Fibroblast of skin of back (primary cell): ENCODE measurements at regions not wholly inside any gene's neighbourhood (a gene's known extent, or its start where the extent isn't known, plus 50 kb on each side); places are given as distances from the start of the nearest gene placed in this dataset.
"Not testable (repeated sequence)": the region's sequence is repeated elsewhere in the genome, so short reads cannot be mapped to it uniquely, and the experiment has no call there.

Source experiments
- DNase-seq: peaks from one replicate; pipeline ENCODE4 v3.0.0-alpha.2; 2013

DNA sequence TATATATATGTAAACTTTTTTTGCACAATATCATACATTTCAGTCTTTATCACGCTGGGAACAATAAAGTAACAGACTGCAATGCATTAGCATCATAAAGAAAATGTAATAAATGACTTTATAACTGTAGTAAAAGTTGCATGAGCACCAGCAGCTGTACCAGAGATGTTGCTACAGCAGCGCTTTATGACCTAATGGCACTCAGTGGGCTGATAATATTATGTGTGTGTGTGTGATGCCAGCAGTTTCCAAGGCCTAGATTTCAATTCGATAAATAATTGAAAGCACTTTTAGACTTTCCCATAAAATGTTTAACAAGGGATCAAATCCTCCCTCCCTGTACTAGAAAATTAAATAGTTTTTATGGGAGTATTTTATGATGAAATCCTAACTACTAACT is 367.6 kb upstream of the AGA start:
- DNase-seq, result no peak

DNA sequence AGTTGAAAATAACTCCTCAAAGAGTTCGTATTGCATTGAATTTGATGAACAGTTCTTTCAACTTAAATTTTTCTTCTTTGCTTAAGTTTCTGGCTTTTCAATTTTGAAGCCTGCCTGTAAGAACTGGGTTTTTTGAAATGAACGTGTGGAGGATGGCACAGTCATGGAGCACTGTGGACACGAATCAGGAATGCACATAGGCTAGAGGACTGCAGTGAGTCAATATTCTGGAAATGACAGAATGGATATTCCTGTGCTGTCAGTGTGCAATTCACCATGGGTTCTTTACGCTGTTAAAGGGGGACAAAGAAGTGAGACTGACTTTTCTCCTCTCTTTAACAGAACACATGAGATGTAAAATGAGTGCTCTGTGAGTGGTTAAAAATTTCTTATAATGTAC is 368.0 kb upstream of the AGA start:
- no peak for DNase-seq

DNA sequence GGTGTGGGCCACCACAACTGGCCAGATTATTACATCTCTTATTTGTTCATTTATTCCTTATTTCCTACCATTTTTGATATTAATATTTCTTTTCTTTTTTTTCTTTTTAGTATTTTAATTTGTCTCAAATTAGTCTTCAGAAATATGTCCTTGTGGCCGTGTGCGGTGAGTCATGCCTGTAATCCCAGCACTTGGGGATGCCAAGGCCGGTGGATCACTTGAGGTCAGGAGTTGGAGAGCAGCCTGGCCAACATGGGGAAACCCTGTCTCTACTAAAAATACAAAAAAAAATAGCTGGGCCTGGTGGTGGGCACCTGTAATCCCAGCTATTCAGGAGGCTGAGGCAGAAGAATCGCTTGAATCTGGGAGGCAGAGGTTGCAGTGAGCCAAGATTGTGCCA is 376.2 kb upstream of the AGA start:
- not testable (repeated sequence) for DNase-seq

DNA sequence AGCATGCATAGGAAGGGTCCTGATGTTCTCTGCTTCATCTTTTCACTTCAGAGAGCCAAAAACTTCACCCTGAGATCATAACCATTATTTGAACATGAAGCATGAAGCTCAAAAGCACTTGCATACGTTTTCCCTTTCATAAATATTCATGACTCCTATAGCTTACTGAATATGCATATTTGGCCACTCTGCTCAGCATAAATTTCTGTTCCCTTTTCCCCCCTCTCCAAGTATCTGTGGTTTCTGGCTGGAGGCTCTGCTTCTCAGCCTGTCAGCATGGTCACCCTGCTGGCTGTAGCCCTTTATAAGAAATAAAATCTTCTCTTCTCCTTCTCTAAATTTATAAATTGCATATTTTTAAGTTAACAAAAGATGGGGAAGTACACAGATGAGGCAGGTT is 384.7 kb upstream of the AGA start:
- no peak for DNase-seq

DNA sequence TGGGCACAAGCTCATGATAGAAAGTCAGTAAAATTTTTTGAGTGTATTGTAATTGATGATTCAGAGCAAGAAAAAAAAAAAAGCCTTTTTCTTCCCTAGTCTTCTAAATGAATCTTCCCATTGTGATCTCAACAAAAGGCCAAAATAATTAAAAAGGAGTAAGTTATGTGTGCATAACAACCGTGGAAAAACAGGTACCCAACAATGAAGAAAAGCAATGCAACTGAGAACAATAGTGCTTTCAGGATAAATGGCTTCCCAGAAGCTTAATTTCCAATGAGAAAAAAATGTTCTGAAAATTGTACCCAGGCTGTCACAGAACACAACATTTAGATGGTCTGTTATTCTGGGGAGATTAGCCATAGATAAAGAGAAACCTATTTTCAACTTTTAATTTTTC is 399.0 kb upstream of the AGA start:
- no peak for DNase-seq

DNA sequence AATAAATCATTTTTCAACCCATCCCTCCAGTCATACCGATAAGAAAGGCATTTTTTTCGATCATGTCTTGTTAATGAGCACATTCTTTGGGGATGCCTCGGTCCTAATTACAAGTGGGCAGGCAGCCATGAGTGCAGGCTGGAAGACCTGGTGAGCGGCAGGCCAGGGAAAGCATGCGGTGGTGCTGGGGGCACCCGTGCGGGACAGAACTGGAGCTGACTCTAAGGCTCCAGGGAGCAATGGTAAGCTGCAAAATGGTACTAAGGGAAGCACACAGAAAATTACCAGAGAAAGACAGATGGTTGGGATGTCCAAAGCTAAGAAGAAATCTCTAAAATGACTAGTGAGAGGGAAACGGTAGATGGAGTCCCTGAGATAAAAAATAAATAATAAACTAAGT is 411.0 kb upstream of the AGA start:
- no peak for DNase-seq

DNA sequence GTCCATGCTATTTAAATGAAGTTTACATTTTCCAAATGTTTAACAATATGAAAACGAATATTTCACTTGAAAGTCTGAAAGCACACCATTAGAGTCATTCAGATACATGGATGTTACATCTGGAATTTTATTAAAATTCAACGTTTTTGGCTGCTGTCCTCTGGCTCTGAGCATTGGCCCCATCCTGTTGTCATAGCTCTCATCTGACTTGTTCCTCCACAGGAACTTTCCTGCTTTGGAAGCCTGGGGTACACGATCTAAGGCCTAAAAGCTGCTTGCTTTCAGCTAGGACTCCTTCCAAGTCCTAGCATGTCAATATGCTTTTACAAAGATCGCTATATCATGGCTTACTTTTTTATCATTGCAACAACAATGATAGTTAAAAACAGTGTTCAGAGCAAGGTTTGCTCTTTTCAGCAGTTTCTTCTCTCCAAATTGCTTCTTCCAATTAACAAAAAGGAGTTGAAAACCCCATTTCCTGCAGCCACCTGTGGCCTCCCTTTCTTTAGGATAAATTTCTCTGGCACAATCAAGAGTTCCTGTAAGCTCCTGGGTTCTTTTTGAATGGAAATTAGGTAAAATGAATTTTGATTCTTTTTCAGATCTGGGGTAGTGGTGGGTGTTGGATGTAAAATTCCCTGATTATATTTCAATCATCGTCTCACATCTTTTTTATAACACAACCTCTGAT is 413.4 kb upstream of the AGA start:
- DNase-seq, result no peak

DNA sequence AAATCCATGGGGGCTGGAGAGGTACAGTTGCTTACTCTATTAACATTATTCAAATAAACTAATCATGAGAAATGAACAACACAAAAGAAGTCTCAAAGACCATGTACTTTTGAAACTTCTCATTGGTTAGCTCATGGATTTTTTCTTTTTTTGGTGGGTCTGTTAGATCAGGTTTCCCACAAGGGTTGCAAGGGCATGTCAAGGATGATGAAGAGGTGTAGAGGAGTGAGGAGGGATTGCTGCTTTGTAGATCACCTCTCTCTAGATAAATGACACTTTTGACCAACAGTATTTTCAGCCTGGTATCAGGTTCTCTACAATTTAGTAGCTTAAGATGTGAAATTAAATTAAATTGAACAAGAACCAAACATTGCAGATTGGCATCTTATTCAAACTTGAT is 417.9 kb upstream of the AGA start:
- DNase-seq, result no peak

DNA sequence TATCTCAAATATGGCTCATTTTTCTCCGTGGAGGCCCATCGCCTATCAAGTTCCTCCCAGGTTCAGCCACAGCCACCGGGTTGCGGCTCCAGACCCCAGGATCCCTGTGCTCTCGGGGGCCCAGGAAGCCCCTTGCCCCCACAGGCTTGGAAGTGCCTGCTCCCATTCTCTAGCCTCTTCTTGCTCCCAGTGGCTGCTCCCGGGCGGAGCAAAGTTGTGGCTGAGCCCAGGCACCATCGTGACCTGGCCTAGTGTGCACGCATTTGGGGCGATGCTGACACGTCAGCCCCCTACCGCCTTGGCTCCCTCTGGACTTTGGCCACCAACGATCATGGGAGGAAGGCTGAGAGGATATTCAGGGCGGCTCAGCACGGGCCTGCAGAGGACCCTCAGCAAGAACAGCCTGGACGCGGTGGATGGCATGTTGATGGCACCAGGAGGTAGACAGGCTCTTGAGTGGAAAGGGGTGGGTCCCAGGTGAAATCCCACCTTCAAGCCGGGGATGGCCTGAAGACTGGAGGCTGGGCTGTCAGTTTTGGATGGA is 419.4 kb upstream of the AGA start:
- no peak for DNase-seq

DNA sequence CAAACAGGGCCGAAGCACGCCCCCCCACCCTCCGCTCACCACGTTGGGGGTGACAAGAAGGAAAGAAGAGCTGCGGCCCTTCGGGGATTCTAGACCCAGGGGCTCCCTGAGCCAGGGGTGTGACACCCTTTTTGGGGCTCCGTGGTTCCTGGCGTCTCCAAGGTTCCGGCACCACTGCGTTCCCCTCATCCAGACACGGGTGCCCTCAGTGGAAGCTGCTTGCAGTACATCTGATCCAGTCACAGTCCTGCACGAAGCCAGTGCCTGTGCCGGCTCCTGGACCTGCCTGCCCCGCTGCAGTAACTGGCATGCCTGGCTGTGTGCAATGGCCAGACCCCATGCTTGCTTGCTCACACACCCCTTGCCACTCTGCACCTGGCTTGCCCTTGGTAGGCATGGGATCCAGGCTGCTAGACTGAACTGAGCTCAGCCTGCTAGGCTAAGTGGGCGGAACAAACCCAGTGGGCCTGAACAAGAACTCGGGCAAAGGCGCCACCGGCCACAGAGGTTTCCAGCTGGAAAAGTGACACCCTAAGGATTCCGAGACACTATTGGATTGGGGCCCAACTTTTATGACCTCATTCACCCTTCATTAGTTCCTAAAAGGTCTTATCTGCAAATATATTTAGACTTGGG is 420.4 kb upstream of the AGA start:
- DNase-seq, result no peak

DNA sequence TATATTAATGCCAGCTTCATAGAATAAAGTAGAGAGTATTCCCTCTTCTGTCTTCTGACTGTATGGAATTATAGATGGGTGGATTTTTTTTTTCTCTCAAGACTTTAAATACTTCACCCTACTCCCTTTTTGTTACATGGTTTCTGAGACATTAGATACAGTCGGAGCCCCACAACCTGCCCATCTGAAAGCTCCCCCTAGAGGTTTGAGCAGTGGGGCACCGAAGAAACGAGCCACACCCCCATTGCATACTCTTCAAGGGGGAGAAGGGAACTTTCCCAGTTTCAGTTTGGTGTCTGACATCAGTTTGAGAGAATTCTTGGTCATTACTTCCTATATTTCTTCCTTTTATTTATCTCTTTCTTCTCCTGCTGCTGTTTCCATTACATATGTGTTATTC is 437.6 kb upstream of the AGA start:
- no peak for DNase-seq

DNA sequence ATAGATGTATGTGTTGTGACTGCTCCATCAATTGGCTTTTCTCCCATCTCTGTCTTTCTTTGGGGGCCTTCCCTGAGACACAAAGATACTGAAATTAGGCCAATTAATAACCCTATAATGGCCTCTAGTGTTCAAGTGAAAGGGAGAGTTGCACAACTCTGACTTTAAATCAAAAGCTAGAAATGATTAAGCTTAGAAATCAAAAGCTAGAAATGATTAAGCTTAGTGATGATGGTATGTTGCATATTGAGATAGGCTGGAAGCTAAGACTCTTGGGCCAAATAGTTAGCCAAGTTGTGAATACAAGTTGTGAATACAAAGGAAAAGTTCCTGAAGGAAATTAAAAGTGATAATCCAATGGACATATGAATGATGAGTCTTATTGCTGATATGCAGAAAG is 452.9 kb upstream of the AGA start:
- DNase-seq, result no peak

DNA sequence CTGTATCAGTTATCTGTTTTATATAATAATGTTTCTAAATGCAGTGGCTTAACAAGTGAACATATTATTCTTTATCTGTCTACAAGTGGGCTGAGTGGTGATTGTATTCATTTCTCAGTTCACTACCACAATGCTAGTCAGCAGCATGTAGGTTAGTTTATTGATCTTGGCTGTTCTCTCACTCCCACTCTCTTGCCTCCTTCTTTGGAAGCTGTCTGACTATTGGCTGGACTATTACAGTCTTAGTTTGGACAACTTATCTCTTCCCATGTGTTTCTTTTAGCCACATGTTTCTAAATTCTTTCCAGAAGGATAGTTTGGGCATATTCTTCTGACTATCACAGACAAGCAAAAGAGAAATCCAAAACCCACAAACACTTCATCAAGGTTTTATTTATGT is 459.5 kb upstream of the AGA start:
- DNase-seq, result no peak

DNA sequence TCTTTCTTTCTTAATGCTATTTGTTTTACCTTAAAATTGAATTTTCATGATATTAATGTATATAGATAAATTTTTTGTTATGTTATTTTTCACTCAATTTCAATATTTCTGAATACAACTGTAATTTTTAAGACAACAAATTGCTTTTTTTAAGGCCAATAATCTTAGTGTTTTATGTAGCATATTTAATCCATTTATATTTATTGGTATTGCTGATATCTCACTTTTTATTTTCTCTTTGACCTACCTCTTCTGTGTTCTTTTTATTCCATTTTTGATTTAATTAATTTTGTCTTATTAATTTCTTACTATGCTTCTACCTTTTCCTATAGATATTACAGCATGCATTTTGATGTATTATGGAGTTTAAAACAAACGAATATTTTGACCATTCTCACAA is 460.1 kb upstream of the AGA start:
- DNase-seq, result no peak

DNA sequence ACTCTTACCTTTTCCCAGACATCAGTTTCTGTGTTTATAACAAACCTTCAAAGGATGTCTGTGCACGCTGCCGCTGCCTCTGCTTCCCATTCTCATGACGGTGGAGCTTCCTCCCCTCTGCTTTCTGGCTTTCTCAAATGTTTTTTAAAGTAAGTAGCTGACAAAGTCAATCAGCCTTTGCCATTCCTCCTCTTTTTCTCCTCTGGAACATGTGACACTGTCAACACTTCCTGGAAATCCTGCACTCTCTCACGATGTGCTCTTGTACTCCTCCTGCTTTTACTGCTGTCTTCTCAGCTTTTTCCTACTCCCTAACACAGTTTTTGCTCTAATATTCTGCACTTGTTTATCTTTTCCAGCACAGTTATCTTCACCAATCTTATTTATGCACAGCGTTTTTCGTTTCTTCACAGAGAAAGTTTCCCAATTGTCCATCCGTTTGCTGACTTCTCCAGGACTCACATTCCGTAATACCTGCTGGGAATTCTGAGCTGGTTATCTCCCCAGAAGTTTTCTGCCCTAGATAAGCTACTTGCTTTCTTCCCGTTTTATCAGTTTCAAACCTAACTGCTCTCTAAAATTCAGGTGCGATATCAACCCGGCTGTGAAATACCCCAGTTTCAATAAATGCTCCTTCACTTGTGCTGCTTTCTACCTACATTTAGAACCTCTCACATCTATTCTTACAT is 465.6 kb upstream of the AGA start:
- DNase-seq, result no peak

DNA sequence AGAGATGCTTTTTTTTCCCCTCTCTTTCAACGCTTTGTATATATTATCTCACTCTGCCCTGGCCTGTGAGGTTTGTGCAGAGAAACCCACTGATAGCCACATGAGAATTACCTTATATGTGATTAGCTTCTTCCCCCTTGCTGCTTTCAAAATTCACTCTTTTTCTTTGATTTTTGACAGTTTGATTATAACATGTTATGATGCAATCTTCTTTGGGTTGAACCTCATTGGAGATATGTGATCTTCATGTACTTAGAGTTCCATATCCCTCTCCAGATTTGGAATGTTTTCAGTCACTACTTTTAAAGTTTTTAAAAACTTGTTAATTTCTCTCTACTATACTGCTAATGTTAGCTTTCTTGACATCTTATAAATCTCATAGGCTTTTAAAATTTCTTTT is 479.5 kb upstream of the AGA start:
- DNase-seq, result no peak

DNA sequence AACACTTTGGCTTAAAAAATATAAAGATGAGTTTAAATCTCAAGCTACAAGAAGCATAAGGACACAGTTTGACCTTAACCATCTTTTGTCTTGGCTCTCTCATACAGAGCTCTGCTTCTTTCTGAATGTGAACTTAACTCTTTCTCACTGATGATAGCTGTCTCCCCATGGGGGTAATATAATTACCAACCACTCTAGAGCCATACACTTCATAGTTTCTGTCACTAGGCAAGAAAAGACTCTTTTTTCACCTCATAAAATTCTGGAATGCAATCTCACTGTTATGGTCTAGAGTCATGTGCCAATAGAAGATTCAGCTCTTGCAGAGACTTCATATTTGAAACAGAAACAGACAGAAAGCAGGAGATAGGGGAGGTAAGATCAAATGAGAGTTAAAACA is 481.7 kb upstream of the AGA start:
- DNase-seq, result no peak

DNA sequence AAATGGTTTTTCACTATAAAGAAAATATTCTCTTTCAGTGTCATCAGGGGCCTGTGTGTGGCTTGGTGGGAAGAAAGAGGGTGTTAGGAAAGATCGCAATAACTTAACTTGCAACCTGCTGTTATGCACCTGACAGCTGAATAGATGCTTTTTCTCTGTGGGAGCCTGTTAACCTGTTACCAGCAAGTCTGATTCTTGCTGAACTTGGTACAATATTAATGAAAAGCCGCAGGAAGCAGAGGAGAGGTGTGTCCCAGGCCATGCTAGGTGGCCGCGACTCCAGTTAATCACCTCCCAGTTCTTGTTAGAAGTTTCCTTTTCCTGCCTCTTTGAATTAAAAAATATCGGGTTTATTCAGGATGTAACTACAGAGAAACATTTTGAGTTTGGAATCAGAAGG is 494.8 kb upstream of the AGA start:
- no peak for DNase-seq

DNA sequence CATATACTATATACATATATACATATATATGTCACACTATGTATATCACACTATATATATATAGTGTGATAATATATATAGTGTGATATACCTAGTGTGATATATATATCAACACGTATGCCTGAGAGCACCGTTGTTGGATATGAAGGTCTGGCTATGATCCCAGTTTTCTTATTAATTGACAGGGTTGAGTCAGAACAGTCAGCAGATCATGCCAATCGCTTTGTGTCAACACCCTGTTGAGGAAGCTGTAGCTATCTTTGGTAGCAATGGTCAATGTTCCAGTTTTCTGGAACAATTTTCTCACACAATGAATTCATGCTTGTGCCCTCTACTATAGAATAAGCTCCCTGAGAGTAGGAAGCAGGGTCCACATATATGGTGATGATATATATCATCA is 496.0 kb upstream of the AGA start:
- no peak for DNase-seq

DNA sequence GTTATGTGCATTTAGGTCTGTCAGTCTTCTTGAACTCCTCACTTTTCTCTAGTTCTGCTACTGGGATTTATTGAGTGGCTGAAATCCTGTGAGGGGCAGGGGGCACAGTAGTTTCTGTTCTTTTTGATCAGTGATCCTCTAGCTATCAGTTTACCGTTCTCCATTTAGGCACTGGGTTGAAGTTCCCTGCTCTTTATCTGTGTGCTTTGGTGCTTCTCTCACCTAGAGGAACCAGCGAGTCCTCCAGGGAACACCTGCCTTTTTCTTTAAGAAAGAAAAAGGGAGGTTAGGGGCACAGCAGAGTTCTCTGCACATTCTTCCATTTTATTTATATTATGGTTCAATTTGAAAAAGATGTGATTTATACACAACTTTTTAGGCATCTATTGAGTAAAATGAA is 503.0 kb upstream of the AGA start:
- no peak for DNase-seq

DNA sequence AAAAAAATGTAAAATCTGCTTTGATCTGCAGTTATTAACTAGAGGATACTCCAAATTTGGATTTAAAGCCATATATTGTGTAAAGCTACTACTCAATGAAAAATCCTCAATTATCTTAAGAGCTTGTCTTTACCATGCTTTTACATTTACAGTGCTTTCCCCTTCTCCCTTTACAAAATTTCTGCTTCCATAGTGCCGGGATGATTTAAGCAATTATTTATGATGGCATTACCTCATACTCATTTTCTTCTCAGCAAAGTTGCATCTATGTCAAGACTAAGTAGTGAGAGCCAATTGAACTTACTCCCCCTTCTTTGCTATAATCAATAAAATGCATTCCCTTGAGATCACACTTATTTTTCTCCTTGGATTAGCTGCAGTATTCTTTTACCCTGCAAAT is 505.4 kb upstream of the AGA start:
- no peak for DNase-seq

DNA sequence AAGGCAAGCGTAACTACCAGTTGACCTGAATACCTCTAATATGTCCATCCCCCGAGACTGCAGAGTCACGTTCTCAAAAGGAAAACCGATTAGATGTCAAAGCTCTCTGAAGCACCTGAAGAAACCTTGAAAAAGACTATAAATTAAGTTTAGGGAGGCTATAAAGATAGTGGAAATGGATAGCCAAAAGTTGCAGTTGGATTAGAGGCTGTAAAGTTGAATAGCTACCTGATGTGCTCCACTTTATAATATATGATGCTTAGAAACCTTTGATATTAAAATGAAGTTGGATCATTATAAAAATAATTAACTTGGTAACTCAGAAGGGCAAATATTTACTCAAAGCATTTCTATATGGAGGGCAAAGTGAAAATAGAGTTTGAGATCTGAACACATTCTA is 506.6 kb upstream of the AGA start:
- DNase-seq, result no peak

DNA sequence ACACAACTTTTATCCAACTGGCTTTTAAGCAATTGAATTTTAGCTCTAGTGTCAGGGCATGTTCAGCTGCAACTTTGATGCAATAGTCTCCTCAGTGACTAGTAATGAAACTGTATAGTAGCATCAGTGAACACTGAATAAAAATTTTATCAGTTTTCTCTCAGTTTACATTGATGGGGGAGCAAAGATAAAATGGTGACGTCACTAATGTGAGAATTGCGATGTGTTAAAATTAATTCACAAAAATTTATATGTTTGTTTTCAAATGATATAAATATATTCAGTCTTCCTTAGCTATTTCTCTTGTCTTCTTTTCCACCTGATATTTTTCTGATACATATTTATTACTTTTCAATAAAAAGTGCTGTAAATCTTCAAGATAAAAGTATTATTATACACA is 508.8 kb upstream of the AGA start:
- no peak for DNase-seq

DNA sequence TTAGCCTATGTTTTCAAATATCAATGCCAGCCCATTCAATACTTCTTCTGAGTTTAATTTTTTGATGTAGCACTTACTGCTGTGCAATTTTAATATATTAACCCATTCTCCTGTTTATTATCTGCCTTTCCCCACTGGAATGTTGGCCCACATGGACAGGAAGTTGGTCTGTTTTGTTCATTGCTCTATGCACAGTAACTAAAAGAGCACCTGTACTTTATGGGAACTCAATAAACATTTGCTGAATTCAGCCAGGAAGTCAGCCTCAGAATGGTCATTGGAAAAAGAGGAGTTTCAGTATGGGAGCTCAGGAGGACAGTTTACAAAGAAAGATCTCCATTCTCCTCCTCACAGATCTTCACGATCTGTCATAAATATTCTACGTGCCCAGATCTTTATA is 510.5 kb upstream of the AGA start:
- DNase-seq, result no peak
